ENCODE measurements at regions not wholly inside any gene's neighbourhood (a gene's known extent, or its start where the extent isn't known, plus 50 kb on each side); places are given as distances from the start of the nearest gene placed in this dataset.

- TF ChIP-seq, protein P1, sequence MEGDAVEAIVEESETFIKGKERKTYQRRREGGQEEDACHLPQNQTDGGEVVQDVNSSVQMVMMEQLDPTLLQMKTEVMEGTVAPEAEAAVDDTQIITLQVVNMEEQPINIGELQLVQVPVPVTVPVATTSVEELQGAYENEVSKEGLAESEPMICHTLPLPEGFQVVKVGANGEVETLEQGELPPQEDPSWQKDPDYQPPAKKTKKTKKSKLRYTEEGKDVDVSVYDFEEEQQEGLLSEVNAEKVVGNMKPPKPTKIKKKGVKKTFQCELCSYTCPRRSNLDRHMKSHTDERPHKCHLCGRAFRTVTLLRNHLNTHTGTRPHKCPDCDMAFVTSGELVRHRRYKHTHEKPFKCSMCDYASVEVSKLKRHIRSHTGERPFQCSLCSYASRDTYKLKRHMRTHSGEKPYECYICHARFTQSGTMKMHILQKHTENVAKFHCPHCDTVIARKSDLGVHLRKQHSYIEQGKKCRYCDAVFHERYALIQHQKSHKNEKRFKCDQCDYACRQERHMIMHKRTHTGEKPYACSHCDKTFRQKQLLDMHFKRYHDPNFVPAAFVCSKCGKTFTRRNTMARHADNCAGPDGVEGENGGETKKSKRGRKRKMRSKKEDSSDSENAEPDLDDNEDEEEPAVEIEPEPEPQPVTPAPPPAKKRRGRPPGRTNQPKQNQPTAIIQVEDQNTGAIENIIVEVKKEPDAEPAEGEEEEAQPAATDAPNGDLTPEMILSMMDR (conservative IDR thresholded peaks at IDR 0.05): no peak
- H3K27ac ChIP-seq: no peak overlapping the region
Observed at GRCh38 chr20:39554341-39554740, 592.2 kb downstream of the DHX35 start.

- TF ChIP-seq, protein P1 (conservative IDR thresholded peaks at IDR 0.05): no peak
- no peak overlapping the region for H3K27ac ChIP-seq
Observed at GRCh38 chr20:39553120-39553519, 591.0 kb downstream of the DHX35 start.

- TF ChIP-seq, protein P1 (conservative IDR thresholded peaks at IDR 0.05): no peak
- no peak overlapping the region for H3K27ac ChIP-seq
Observed at GRCh38 chr20:39549733-39550132, 587.6 kb downstream of the DHX35 start.

- no peak overlapping the region for H3K27ac ChIP-seq
- TF ChIP-seq, protein P1 (conservative IDR thresholded peaks at IDR 0.05): no peak; the same call in 1 of the 2 replicates
Observed at GRCh38 chr20:39547546-39548408, 585.6 kb downstream of the DHX35 start.

GRCh38 chr20:39541136-39541803 lies 579.1 kb downstream of the DHX35 start:
- H3K27ac ChIP-seq: no peak overlapping the region
- TF ChIP-seq, protein P1 (conservative IDR thresholded peaks at IDR 0.05): no peak

GRCh38 chr20:39538317-39538716 lies 576.2 kb downstream of the DHX35 start:
- no peak overlapping the region for H3K27ac ChIP-seq
- TF ChIP-seq, protein P1 (conservative IDR thresholded peaks at IDR 0.05): no peak

- H3K27ac ChIP-seq: no peak overlapping the region
- TF ChIP-seq, protein P1 (conservative IDR thresholded peaks at IDR 0.05): no peak
Observed at GRCh38 chr20:39535301-39535700, 573.2 kb downstream of the DHX35 start.

All from VCaP (cell line).